Stimulated activated CD4-positive, alpha-beta T cell treated with anti-CD3 and anti-CD28 coated beads, Interleukin-4, amount 100 ng/mL, for 4 hours (primary cell): ENCODE measurements at regions not wholly inside any gene's neighbourhood (a gene's known extent, or its start where the extent isn't known, plus 50 kb on each side); places are given as distances from the start of the nearest gene placed in this dataset.
"Not testable (repeated sequence)": the region's sequence is repeated elsewhere in the genome, so short reads cannot be mapped to it uniquely, and the experiment has no call there.

Source experiments
- DNase-seq, 2 experiments: peaks; one replicate each; pipeline ENCODE4 v3.0.0-alpha.2; 2020

DNA sequence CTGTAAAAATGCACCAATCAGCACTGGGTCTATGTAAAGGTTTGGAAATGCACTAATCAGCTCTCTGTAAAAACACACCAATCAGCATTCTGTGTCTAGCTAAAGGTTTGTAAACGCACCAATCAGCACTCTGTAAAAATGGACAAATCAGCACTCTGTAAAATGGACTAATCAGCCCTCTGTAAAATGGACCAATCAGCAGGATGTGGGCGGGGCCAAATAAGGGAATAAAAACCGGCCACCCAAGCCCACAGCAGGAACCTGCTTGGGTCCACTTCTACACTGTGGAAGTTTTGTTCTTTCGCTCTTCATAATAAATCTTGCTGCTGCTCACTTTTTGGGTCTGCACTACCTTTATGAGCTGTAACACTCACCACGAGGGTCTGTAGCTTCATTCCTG, 101.0 kb downstream of the SMC2 start:
- DNase-seq = not testable (repeated sequence)

DNA sequence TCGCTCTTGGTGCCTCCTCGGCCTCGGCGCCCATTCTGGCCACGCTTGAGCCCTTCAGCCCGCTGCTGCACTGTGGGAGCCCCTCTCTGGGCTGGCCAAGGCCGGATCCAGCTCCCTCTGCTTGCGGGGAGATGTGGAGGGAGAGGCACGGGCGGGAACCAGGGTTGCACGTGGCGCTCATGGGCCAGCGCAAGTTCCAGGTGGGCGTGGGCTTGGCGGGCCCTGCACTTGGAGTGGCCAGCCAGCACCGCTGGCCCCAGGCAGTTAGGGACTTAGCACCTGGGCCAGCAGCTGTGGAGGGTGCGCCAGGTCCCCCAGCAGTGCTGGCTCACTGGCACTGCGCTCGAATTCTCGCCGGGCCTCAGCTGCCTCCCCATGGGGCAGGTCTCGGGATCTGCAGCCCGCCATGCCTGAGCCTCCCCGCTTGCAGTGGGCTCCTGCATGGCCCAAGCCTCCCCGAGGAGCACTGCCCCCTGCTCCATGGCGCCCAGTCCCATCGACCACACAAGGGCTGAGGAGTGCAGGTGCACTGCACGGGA, 106.4 kb downstream of the SMC2 start:
- no peak for DNase-seq

DNA sequence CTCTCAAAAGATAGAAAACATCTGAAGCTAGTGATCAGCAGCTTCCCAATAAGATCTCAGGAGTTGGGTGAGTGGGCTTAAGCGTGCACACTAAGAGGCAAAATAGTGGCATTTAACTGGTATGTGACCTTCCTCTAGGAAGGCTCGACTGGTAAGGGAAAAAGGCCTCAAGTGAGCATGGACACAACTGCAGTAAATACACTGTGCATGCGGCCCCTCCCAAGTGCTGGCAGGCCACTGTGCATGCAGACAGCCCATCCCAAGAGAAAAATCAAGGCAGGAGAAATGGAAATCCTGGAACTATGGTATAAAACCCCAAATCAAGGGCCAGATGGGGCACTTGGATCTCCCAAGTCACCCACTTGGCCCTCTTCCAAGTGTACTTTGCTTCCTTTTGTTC, 112.7 kb downstream of the SMC2 start:
- DNase-seq = no peak

DNA sequence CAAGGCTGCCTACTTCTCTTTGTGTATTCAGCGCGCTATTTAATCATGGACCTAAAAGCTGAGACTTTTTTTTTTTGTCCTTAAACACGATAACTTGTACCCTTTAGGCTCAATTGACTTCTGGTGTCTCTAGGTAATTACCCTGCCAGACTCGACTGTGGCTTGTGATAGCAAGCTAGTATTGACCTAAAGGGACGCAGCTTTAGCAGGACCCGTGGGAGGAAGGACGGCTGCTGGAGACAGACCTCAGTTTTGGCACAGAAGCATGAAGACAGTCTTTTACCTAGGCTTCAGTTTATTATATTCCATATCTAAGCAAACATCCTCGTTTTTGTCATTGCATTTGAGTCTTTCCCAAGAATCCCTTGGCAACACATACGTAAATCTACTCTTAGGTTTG, 115.3 kb downstream of the SMC2 start:
- no peak for DNase-seq

DNA sequence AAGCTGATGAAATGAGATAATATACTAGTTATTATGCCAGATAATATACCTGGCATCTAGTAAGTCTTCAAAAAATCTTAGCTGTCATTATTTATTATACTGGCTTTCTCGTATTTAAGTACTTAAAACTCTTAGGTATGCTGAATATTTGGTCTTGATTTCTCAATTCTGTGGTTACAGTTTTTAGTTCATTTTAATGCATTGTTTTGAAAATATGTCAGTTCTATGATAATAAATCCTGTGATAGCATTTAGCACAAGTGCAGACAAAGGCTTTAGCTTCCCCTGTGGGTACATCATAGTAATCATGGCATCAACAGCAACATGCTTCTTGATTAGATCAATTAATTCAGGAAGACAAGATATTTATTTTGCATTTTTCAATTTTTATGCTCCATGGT, 133.0 kb downstream of the SMC2 start:
- DNase-seq = no peak

DNA sequence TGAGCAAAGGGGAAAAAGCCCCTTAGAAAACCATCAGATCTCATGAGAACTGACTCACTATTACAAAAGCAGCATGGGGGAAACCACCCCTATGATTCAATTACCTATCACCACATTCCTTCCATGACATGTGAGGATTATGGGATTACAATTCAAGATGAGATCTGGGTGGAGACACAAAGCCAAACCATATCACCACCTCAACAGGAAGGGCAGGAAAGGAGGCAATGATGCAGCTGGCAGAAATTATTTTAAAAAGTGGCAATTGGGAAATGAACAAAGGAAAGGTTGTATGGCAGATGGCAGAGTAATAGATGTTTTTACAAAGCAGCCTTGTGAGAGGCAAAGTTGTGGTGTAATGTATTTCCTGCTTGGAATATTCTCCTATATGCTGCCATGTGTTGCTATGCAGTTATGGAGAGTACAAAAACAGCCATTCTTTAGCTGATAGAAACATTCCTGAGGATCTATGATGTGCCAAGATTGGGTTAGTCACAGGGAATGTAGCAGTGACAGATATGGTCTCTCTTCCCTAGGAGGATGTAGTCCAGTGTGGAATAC, 138.8 kb downstream of the SMC2 start:
- no peak for DNase-seq

DNA sequence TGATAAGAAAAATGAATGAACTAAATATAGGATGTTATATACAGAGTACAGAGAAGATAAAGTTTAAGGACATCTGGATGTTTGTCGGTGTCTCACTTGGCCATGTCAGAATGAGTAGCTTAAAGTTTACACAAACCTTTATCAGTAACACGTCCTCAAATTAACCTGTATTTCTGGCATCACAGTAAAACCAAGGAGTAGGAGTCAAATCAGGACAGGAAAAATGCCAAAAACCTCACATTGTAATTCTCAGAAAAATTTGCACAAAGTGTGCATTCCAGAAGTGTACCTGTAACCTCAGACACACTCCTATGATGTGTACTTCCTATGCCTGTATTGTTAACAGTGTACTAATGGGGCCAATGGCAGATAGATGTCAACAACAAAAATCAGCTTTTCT, 139.3 kb downstream of the SMC2 start:
- no peak for DNase-seq

DNA sequence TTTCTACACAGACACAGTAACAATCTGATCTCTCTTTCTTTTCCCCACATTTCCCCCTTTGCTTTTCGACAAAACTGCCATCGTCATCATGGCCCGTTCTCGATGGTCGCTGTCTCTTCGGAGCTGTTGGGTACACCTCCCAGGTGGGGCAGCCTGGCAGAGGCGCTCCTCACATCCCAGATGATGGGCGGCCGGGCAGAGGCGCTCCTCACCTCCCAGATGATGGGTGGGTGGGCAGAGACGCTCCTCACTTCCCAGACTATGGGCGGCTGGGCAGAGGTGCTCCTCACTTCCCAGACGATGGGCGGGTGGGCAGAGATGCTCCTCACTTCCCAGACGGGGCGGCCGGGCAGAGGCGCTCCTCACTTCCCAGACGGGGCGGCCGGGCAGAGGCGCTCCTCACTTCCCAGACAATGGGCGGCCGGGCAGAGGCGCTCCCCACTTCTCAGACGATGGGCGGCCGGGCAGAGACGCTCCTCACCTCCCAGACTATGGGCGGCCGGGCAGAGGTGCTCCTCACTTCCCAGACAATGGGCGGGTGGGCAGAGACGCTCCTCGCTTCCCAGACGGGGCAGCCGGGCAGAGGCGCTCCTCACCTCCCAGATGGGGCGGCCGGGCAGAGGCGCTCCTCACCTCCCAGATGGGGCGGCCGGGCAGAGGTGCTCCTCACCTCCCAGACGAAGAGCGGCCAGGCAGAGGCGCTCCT, 140.7 kb downstream of the SMC2 start:
- not testable (repeated sequence) for DNase-seq

DNA sequence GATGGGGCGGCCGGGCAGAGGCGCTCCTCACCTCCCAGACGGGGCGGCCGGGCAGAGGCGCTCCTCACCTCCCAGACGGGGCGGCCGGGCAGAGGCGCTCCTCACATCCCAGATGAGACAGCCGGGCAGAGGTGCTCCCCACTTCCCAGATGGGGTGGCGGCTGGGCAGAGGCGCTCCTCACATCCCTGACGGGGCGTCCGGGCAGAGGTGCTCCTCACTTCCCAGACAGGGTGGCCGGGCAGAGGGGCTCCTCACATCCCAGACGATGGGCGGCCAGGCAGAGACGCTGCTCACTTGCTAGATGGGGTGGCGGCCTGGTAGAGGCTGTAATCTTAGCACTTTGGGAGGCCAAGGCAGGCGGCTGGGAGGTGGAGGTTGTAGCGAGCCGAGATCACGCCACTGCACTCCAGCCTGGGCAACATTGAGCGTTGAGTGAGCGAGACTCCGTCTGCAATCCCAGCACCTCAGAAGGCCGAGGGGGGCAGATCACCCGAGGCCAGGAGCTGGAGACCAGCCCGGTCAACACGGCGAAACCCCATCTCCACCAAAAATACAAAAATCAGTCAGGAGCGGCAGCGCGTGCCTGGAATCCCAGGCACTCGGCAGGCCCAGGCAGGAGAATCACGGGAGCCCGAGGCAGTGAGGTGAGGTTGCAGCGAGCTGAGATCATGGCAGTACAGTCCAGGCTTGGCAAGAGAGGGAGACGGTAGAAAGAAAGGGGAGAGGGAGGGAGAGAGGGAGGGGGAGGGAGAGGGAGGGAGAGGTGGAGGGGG, 141.4 kb downstream of the SMC2 start:
- not testable (repeated sequence) for DNase-seq

DNA sequence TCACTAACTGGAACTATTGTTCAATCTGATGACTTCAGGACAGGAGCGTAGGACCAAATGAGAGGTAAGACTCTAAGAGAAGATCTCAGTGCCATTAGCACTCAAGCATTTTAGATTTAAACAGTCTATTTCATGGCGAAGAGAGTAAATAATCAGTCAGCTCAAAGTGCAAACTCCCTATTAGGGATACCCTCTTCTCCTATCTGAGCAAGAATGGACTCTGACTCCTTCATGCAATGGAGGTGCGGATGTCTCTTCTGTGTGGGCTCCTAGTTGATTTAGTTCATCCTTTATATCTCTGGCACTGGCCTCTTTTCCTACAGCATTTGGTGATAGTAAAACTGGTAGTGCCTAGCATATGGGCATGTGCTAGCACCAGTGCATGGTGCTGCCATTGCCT, 144.6 kb downstream of the SMC2 start:
- DNase-seq = no peak

DNA sequence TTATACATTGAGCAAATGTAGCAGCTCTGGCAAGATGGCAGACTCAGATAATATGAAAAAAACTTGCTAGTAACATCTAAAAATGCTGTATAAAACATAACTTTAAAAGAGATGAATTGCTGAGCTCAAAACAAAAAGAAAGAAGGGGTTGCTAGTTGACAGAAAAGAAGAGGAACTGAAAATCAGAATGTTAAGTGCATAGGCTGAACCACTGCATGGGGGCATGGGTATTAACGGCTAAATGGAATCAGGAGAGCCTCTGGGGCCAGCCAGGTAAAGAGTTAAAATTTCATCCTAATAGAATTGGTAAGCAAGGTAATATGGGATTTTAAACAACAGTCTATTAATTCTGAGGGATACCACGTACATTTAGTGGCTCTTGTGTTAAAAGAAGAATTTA, 146.8 kb downstream of the SMC2 start:
- DNase-seq = no peak

DNA sequence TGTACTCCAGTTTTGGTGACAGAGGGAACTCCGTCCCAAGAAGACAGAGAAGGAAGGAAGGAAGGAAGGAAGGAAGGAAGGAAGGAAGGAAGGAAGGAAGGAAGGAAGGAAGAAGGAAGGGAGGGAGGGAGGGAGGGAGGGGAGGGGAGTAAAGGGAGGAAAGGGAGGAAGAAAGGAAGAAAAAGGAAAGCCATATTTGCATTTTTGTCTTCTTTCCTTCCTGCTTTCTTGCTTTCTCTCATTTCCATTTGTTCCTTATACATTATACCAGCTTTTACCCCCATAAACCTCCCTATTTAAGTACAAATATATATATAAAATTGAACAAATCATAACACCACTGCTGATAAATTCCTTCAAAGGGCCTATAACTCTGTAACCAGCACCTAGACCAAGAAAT, 151.8 kb downstream of the SMC2 start:
- DNase-seq = no peak

DNA sequence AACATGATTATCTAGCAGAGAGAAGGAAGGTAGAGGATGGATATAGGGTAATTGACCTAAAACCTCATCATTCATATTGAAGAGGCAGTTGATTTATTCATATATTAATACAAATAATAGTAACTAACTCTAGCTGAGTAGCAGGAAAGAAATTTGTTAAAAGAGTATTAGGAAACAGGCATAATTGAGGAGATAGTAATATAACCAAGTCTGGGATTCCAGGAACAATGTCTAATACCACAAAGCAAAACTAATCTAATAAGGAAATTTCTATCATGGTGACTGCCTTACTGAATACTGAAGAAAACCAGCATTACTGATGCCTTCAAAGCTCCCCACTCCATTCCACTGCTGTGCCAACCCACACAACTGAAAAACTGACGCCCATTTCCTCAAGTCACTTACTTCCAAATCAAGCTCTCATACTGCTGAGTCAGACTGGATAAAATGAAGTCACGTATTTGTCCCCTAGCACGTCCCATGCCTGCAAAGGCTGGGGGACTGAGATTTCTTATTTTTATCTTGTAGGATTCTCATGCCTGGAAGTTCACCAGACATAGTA, 153.9 kb downstream of the SMC2 start:
- no peak for DNase-seq

DNA sequence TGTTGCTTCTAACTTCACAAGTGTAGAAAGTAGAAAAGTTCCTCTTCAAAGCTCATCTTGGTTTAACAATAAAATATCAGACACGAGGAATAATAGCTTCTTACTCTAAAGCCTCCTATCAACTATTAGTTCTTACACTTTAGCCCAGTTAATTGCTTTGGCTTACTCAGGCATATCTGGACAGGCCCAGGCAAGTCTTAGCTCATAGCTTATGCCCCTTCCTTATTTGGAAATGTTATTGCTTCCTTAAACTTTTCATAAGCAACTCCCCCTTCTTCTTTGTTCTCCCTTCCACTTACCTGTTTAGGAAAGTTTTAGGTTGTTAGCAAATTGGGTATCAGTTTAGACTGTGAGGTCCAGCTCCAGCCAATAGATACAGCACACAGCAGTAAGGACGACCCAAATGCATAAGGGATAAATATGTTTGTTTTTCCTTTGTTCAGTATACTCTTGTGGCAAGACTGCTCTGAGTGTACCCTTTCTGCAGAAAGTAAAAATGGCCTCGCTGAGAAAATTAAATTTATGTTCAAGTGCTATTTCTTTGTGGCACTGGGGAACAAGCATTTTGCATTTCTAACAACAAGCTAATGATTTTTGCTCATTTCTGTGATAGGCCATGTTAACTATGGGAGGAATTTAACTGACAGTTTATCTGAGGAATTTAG, 162.1 kb downstream of the SMC2 start:
- no peak for DNase-seq

DNA sequence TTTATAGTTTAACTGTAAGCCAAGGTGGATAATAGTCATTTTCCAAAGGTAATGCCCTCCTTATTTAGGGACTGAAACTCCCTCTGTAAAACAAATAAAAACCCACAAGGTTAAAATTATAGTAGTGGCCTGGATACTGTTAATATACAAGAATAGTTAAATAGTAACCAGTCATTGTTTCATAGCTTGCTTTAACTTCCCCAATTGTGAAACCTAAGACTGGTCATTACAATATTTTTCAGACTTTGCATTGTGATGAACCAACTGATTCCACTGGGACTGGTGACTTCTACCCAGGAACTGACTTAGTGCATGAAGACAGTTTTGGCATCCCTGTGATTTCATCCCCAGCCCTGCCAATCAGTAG, 162.6 kb downstream of the SMC2 start:
- DNase-seq = no peak

DNA sequence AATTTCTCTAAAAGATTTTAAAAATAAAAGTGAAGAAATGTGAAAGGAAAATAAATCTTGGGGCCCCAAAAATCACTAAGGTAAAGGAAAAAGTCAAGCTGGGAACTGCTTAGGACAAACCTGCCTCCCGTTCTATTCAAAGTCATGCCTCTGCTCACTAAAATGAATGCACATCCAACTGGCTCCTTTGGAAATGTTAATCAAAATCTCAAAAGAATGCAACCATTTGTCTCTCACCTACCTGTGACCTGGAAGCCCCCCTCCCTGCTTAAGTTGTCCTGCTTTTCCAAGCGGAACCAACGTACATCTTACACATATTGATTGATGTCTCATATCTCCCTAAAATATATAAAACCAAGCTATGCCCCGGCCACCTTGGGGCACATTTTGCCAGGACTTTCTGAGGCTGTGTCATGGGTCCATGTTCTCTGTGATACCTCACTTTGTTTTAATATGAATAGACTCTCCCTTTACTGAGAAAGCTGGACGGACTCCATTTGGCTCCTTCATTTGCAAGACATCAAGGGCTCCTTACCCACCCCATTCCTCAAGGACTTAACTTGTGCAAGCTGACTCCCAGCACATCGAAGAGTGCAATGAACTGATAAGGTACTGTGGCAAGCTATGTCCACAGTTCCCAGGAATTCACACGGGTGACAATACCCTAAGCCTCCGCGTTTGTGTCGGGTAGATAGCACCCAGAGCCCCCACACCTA, 164.3 kb downstream of the SMC2 start:
- DNase-seq = peak in 1 of 2 experiments; percentile 1

DNA sequence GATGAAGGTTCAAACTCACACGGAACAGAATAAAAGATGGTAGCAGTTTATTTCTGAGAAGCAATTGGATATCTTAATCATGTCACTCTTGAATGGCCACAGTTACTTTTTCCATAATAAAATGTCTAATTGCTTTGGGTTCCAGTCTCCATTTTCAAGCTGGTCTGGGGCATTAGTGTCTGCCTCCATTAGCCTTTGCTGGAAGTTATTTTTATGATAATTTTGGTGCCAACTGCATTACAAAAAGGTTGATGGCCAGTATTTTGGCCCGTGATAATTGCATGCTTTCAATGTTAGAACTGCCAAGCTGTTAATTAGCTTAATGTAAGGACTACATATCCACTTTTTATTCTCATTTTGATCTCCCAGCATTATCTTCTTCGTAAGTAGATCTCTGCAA, 165.9 kb downstream of the SMC2 start:
- no peak for DNase-seq

DNA sequence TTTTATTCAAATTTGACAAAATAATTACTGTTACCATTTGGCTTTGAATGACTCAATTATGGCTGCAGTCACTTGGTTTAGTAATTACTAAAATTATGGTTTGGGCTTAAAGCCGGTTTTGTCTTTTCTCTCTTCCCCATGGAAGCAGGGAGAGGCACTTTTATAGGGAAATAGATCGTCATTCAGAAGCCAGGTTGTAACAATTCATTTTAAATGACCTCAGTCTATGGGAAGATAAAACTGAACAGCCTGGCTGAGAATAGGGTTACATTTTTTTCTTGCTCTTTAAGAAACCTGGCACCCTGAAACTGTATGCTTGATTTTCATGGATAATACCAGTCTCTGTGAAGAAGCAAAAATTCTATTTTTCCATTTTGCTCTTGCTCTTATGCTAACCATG, 169.8 kb downstream of the SMC2 start:
- DNase-seq = no peak

DNA sequence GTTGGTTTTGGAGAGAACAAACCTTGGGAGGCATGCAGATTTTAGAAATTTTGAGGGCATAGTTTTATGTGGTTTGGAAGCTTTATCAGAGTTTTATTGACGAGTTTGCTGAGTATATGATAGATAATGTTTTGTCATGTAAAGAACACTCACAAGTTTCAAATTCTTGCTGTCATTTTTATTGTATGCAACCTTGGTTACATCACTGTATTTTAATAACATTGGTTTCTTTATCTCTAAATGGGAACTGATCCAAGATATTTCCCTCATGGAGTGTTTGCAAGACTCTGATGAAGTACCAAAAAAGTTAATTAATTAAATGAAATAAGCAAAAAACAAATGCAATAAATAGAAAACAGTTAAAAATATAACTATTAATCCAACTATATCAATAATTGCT, 170.3 kb downstream of the SMC2 start:
- no peak for DNase-seq

DNA sequence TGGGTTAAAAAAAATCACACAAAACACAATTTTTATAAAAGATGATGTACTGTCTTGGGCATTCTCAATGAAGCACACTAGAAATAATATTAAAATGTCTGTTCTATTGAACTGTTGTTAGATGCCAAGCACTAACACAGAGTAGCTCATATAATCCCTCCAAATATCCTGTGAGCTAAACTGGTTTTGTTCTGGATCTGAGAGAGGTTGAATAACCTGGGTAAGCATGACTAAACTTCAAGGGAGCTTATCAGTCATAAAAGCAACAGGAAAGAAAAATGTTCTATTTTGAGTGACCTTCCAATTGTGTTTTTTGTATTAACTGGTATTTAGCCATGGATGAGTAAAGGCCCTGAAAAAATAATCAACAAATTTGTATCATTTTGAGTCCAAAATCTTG, 175.3 kb downstream of the SMC2 start:
- no peak for DNase-seq

DNA sequence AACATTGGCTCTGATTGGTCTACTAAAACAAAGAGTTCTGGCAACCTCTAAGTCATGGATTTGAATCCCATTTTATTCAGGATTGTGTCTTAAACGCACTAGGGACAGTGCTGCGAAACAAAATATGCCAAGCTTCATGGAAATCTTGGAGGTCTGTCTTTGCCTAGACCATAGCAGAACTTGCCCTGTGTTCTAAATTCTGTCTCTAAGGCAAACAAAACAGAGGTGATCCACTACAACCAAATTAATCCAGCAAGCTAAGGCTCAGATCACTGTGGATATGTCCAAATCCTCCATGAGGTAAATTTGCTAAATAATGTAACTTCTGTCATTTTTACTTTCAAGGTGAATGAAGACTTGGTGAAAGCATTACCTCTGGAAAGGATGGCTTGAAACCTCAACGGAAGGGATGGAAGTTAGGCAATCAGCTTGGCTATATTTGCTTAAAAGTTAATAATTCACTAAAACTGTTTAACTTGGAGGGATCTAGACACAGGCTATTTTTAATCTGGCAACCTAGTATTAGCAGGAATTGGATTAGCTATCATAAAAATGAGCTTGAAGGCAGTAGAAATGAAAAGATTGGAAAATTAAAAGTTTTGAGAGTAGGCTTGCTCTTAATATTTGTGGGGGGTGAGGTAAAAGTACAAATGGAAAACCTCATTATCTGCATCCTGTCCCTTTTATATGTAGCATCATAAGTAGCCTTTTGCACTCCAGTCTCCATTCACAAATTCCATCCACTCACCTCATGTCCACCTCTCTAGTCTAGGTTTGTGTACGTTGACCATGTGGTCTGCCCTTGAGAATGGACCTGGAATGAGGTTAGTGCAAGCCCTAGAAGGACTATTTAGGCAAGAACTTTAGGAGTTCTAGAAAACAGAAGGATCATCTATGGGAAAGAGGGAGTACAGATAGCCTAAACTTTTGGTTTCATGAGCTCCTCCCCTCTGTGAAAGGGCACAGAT, 176.2 kb downstream of the SMC2 start:
- DNase-seq = no peak
